Globus pallidus (tissue), 1 donor: ENCODE measurements at regions not wholly inside any gene's neighbourhood (a gene's known extent, or its start where the extent isn't known, plus 50 kb on each side); places are given as distances from the start of the nearest gene placed in this dataset.

Experiments used
- DNase-seq: peaks from one replicate; pipeline ENCODE4 v3.0.0-alpha.2; 2015; ENCODE audit warnings: low spot score

DNA sequence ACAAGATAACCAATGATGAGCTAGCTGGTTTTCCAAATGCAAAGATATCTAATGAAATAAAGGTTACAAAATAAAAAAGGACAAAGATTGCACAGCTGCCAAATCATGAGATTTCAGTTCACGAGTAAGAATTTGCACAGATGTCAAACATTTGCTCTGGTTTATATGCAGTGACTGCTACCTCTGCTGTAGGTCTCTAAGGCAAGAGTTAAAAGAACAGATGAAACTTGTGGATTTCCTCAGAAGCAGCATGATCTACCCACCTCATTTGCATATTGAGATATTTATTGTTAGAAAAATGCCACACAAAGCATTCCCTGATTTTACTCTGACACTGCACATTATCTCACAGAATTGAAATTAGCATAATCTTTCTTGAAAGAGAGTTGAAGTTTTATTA lies 763.2 kb upstream of the ZEB2 start:
- no peak for DNase-seq

- DNase-seq: no peak
Measured at GRCh38 chr2:145277922-145278321, 758.0 kb upstream of the ZEB2 start.

GRCh38 chr2:145273840-145274239 lies 753.9 kb upstream of the ZEB2 start:
- no peak for DNase-seq

GRCh38 chr2:145268931-145269330 lies 749.0 kb upstream of the ZEB2 start:
- no peak for DNase-seq

DNA sequence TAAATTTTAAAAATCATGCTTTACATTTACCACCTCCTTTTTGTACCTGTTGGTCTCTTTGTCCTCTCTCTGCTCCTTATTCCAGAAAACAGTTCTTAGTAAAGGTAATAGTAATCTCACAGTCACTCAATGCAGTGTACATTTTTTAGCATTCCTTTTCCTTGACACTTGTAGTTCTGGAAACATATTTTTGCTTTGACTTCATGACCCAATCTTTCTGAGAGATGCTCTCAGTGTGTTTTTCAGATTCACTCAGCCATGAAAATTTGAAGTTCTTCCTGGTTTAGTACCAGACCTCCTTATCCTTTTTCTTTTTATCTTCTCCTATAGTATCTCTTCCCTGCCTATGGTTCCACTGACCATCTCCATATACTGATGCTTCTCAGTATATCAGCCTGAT lies 747.5 kb upstream of the ZEB2 start:
- DNase-seq: no peak

- no peak for DNase-seq
Measured at GRCh38 chr2:145265244-145265643, 745.3 kb upstream of the ZEB2 start.

GRCh38 chr2:145260674-145261073 lies 740.8 kb upstream of the ZEB2 start:
- DNase-seq: no peak

DNA sequence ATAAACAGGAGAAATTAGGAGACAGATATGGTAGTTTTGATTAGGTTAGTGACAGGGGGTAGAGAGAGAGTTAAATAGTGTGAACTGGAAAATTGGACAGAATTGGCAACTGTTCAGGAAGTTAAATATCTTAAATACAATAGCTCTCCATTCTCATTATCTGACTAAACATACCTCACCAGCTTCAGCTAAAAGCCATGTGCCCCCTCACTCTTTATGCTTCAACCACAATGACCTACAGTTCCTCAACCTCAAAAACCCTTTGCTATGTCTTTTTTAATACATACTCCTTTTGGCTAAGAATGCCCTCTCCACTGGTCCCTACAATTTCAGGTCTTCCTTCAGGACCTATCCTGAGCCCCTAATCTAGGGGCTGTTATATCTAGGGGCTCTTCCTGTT lies 740.2 kb upstream of the ZEB2 start:
- no peak for DNase-seq

- DNase-seq: no peak
Measured at GRCh38 chr2:145258903-145259579, 739.1 kb upstream of the ZEB2 start.

DNA sequence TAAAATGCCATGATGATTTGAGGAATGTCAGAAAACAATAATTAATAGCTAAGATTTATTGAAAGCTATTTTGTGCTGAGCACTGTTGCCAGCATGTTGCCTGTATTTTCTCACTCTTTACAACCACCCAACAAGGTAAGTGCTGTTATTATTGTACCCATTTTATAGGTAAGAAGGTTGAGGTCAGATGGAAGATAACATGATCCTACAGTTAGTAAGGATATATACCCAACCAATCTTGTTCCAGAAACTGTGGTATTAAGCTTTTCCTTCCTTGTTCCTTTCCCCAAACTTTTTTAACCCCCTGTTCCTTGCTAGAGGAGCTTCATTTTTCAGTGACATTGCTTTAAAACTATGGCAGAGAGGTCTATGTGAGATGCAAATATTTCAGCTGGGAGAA lies 738.0 kb upstream of the ZEB2 start:
- no peak for DNase-seq

DNA sequence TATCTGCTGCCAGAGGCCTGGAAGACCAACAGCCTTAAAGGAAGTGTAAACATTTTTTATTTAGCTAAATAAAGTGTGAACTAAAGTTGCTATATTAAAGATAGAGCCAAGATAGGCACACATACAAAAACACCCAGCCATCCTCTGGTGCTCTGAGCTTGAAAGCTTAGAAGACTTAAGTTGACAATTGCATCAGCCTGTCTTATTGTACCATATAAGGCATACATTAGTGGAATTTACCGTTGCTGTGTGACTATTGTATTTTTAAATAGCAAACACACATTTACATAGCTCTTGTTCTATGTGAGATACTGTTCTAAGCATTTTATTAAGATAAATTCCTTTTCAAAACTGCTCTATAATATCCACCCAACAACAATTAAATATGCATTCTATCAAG lies 736.6 kb upstream of the ZEB2 start:
- no peak for DNase-seq

GRCh38 chr2:145254291-145254690 lies 734.4 kb upstream of the ZEB2 start:
- no peak for DNase-seq

DNA sequence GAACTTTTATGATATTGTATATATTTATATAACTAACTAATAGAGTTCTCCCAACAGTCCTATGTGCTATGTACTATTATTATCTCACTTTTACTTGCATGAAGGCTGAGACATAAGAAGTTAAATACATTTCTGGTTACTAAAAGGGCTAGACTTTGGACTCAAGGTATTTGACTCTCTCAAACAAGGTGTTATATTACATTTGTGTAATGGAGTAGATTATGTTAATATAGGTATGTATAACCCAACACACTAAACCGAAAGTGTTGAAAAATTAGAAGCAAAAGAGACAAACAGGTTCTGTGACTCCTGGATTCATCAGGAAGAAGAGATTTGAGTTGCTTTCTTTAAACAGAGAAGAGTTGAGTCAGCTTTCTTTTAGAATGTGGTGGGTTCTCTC lies 733.6 kb upstream of the ZEB2 start:
- DNase-seq: no peak

DNA sequence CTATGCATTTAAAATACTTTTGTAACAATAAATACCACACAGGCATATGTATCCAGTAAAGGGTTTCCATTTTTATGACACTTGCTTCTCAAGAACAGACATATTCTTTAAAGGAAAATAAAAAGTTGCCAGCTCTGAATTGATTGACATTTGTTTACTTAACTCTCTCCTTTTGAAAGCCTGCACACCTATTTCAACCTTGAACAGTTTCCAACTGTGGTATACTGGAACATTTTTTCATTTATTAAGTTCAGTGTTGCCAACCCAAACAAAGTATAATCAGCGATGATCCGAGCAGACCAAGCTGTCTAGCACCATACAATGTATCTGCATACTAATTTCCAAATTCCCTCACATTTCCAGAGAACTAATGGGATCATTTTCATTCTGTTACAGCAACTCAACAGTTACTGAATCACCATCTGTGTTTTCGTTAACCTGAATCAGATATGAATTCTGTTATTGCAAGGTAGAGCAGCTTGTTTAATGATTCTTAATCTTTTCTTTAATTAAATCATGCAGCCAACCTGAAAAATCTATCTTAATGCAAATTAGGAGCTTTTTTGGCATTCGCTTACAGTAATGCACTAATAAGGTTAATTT lies 725.5 kb upstream of the ZEB2 start:
- DNase-seq: no peak

- no peak for DNase-seq
Measured at GRCh38 chr2:145235312-145235711, 715.4 kb upstream of the ZEB2 start.

- no peak for DNase-seq
Measured at GRCh38 chr2:145230546-145230945, 710.6 kb upstream of the ZEB2 start.

- DNase-seq: no peak
Measured at GRCh38 chr2:145228506-145228905, 708.6 kb upstream of the ZEB2 start.

DNA sequence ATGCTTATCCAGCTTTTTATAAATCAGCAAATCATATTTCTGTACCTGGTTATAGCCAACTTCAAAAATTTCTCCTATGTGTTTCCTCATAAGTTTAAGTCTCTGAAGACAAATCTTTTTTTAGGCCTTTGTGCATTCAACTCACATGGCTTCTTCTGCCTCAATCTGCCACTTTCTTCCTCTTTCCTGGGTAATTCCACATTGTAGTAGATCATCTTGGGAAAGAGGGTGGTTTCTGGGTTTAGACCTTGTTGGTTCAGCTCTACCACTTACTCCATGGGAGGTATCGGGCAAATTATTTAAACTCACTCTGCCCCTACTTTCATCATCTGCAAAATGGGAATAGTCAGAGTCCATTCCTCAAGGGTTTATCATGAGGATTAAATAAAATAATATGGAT lies 707.0 kb upstream of the ZEB2 start:
- DNase-seq: no peak

DNA sequence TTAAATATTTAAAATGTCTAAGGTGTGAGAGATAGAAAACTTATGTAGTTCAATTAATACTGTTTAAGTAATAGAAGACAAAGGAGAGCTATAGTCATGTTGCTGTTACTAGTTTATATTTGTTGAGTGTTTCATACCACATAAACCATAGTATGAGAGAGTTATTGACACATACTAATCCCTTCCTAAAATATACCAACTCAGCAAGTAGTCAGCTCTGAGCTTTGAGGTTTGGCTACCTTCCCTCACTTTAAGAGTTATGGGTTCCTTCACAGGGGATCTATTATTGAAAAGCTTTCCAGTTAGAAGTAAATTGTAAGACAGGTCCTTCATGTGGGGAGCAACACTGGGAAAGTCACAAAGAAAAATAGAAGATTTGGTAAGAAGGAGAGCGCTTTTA lies 701.6 kb upstream of the ZEB2 start:
- DNase-seq: no peak

DNA sequence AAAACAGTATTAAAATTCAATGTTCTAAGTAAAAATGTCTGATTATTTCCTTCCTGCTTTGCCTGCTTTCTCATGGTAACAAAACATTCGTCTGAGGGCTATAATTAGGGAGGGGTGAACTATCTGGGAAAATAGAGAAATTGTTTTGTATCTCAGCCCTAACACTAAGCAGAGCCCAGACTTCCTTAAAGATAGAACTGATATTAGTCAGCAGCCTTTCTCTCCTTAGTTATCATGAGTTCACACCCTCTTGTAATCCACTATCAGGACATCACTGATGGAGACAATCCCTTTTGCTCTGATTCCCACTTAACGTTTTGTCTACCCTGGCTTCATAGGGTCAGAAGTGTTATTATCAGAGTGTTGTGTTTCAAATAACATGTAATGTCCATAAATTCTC lies 701.1 kb upstream of the ZEB2 start:
- no peak for DNase-seq

GRCh38 chr2:145220496-145220895 lies 700.6 kb upstream of the ZEB2 start:
- DNase-seq: no peak

- no peak for DNase-seq
Measured at GRCh38 chr2:145207884-145208283, 688.0 kb upstream of the ZEB2 start.

- no peak for DNase-seq
Measured at GRCh38 chr2:145206496-145207281, 686.8 kb upstream of the ZEB2 start.
